GM12872 (cell line): ENCODE measurements at regions not wholly inside any gene's neighbourhood (a gene's known extent, or its start where the extent isn't known, plus 50 kb on each side); places are given as distances from the start of the nearest gene placed in this dataset.

Source experiments
- TF ChIP-seq, protein P1 (sequence below): IDR thresholded peaks from 3 replicates; pipeline ENCODE4 v1.5.1; 2011; ENCODE audit warnings: low read depth, mild to moderate bottlenecking, low read length, moderate library complexity; ENCODE audit not compliant: insufficient read depth

GRCh38 chr3:55180936-55181535 lies 253.2 kb upstream of the LRTM1 start:
- TF ChIP-seq, protein P1, sequence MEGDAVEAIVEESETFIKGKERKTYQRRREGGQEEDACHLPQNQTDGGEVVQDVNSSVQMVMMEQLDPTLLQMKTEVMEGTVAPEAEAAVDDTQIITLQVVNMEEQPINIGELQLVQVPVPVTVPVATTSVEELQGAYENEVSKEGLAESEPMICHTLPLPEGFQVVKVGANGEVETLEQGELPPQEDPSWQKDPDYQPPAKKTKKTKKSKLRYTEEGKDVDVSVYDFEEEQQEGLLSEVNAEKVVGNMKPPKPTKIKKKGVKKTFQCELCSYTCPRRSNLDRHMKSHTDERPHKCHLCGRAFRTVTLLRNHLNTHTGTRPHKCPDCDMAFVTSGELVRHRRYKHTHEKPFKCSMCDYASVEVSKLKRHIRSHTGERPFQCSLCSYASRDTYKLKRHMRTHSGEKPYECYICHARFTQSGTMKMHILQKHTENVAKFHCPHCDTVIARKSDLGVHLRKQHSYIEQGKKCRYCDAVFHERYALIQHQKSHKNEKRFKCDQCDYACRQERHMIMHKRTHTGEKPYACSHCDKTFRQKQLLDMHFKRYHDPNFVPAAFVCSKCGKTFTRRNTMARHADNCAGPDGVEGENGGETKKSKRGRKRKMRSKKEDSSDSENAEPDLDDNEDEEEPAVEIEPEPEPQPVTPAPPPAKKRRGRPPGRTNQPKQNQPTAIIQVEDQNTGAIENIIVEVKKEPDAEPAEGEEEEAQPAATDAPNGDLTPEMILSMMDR = peak; percentile 67

DNA sequence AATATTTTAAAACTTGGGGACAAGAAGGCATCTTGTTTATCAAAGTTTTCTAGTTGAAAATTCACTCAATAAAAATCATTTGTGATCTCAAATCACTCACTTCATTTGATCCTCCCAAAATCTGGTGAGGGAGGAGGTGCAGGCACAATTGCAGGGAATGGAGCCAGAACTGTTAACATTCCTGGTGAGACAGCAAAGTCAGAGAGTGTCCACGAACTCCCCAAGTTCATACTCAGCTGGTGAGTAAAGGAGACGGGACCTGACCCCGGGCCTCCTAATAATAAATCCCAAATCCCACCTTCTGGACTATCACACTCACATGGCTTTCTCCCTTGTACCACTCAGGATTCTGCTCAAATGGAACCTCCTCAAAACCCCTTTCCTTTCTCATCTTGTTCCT lies 252.3 kb upstream of the LRTM1 start:
- TF ChIP-seq, protein P1 = no peak

DNA sequence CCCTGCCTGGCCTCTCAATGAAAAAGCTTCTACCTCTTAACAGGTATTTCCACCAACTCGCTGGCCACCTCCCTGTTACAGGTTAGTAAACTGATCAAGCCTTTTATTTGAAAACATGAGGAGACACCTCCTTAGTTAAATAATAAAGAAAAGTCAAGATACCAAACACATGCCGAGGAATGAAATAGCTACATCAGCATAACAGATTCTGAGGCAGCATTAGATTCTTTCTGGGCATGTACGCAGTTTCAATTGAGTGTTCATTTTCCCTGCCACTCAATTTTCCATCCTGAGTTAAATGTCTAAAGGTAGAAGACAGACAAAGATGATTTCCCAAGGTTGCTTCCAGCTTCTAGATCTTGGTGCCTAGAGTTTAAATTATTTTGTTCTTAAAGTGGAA lies 250.5 kb upstream of the LRTM1 start:
- TF ChIP-seq, protein P1 = no peak

DNA sequence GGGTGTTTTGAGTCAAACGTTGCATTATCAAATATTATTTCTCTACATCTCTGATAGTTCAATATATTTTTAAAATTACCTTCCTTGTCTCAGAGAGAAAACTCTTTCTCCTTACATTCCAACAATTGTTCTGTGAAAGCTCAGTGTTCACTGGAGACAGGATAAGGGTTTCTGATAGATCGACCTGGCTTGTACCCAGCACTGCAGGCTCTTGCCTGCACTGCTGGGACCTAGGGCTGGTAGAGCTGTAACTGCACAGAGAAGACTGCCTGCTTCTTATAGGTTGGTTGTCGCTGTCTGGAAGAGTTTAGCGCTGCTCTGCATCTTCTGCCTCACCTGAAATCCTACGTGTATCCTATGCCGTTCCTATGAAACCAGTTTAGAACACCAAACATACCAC lies 249.9 kb upstream of the LRTM1 start:
- TF ChIP-seq, protein P1 = no peak

- TF ChIP-seq, protein P1 = no peak
These were observed 247.6 kb upstream of the LRTM1 start for GRCh38 chr3:55175423-55175822.

DNA sequence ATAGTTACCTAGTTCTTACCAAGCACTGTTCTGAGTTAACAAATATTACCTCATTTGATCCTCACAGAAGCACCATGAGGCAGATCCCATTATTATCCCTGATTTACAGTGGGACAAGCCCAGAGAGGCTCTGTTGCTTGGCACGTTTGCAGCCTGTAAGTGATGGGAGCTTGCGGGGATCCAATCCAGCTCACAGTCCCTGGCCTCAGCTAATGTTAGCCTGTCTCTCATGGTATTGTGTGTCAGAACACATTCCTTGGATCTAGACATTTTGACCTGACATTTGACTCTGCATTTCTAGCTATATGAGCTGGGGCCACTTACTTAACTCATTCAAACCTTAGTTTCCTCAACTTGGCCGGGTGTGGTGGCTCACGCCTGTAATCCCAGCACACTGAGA lies 246.9 kb upstream of the LRTM1 start:
- TF ChIP-seq, protein P1 = no peak

GRCh38 chr3:55173504-55173903 lies 245.6 kb upstream of the LRTM1 start:
- TF ChIP-seq, protein P1 = no peak
